MCF 10A (cell line): ENCODE measurements at regions not wholly inside any gene's neighbourhood (a gene's known extent, or its start where the extent isn't known, plus 50 kb on each side); places are given as distances from the start of the nearest gene placed in this dataset.

Source experiments
- BruUV-seq: library from RNA; stranded (reverse); fragments of 400-500 nt; replicated peaks from 2 replicates; lab custom pipeline; 2021; lab: Mats Ljungman, UMichigan
- CTCF ChIA-PET: fragments of 300-600 bp; sonication (Branson Sonifier 250); formaldehyde crosslinking; extraction: SDS; loops from one replicate; lab custom pipeline; 2021; ENCODE audit warnings: antibody characterized with exemption, inconsistent platforms; lab: Yijun Ruan, JAX
- POLR2A ChIA-PET: fragments of 300-600, 350-650 bp; sonication (Branson Sonifier 250); formaldehyde crosslinking; extraction: SDS; loops from one replicate; lab custom pipeline; 2020; ENCODE audit warnings: antibody characterized with exemption, inconsistent platforms; lab: Yijun Ruan, JAX
- DNase-seq: peaks from one replicate; pipeline ENCODE4 v3.0.0-alpha.2; 2018; ENCODE audit not compliant: unreplicated experiment
- H3K27ac Mint-ChIP-seq: one replicate; pipeline ENCODE4 v1.8.0; 2022; ENCODE audit warnings: mild to moderate bottlenecking, low read depth, mixed read lengths; ENCODE audit not compliant: unreplicated experiment
- H3K27me3 Mint-ChIP-seq: one replicate; pipeline ENCODE4 v1.8.0; 2022; ENCODE audit warnings: mixed read lengths; ENCODE audit not compliant: insufficient read depth, unreplicated experiment
- H3K36me3 Mint-ChIP-seq: one replicate; pipeline ENCODE4 v1.8.0; 2022; ENCODE audit warnings: mild to moderate bottlenecking, moderate library complexity, mixed read lengths; ENCODE audit not compliant: insufficient read depth, unreplicated experiment
- H3K4me1 Mint-ChIP-seq: one replicate; pipeline ENCODE4 v1.8.0; 2022; ENCODE audit warnings: mixed read lengths; ENCODE audit not compliant: insufficient read depth, unreplicated experiment
- H3K4me3 Mint-ChIP-seq: one replicate; pipeline ENCODE4 v1.8.0; 2022; ENCODE audit warnings: mild to moderate bottlenecking, moderate library complexity, mixed read lengths; ENCODE audit not compliant: unreplicated experiment
- H3K9me3 Mint-ChIP-seq: one replicate; pipeline ENCODE4 v1.8.0; 2022; ENCODE audit warnings: mixed read lengths; ENCODE audit not compliant: unreplicated experiment
- CTCF ChIP-seq: fragments of 200-600 bp; IDR thresholded peaks from one replicate; pipeline ENCODE4 v1.8.0; 2022; ENCODE audit warnings: antibody characterized with exemption, mild to moderate bottlenecking; ENCODE audit not compliant: unreplicated experiment
- intact Hi-C: fragments of 100-400 bp; cut with micrococcal nuclease; formaldehyde crosslinking; loops from 2 replicates; pipeline ENCODE4 v1.14.1; 2022

- Mint-ChIP-seq H3K27ac (no peak overlapping the region), H3K4me3 (no peak overlapping the region), H3K4me1 (peaks cover 7% of the 10 kb centered on the region), H3K27me3 (no peaks in the 10 kb centered on the region), H3K9me3 (no peaks in the 10 kb centered on the region), H3K36me3 (no peaks in the 10 kb centered on the region)
- DNase-seq = no peak
- intact Hi-C loops = no loop called here
- POLR2A ChIA-PET = no interaction called here
- BruUV-seq = no TSS peak
- CTCF ChIA-PET = interaction anchor here (1.1 kb wide), 1 partner anchor 15 kb away, joined by 3 read pairs; no protein-coding TSS in a partner anchor
- TF ChIP-seq CTCF = no peak
Observed at GRCh38 chr2:58434692-58435091, 193.6 kb upstream of the FANCL start.

GRCh38 chr2:58432491-58433170, 191.5 kb upstream of the FANCL start:
- no TSS peak for BruUV-seq
- Mint-ChIP-seq H3K27me3 (no peaks in the 10 kb centered on the region), H3K9me3 (no peaks in the 10 kb centered on the region), H3K36me3 (no peaks in the 10 kb centered on the region), H3K4me3 (no peak overlapping the region), H3K4me1 (peaks cover 13% of the 10 kb centered on the region), H3K27ac (no peak overlapping the region)
- TF ChIP-seq CTCF = no peak
- ChIA-PET POLR2A (interaction anchor here (0.8 kb wide), 1 partner anchor 33 kb away, joined by 4 read pairs; no protein-coding TSS in a partner anchor), CTCF (interaction anchor here (0.9 to 1.2 kb wide), 2 partner anchors 11 to 192 kb away, joined by 3 read pairs; no protein-coding TSS in a partner anchor)
- no peak for DNase-seq
- intact Hi-C loops = no loop called here

GRCh38 chr2:58429014-58429875, 188.1 kb upstream of the FANCL start:
- Mint-ChIP-seq H3K36me3 (no peaks in the 10 kb centered on the region), H3K27ac (no peak overlapping the region), H3K4me3 (peak overlapping the region; percentile 80), H3K9me3 (no peaks in the 10 kb centered on the region), H3K27me3 (no peaks in the 10 kb centered on the region), H3K4me1 (peaks cover 5% of the 10 kb centered on the region)
- ChIA-PET CTCF (interaction anchor here (0.6 to 1.3 kb wide), 3 partner anchors 18 to 262 kb away, joined by 3 to 4 read pairs (median 3); no protein-coding TSS in a partner anchor), POLR2A (no interaction called here)
- BruUV-seq = no TSS peak
- peak; percentile 59 for DNase-seq
- intact Hi-C loops = no loop called here
- no peak for TF ChIP-seq CTCF
